Right atrium auricular region (tissue), 2 donors: ENCODE measurements at regions not wholly inside any gene's neighbourhood (a gene's known extent, or its start where the extent isn't known, plus 50 kb on each side); places are given as distances from the start of the nearest gene placed in this dataset.

Experiments
- DNase-seq: peaks from one replicate; pipeline ENCODE4 v3.0.0-alpha.2; 2019; ENCODE audit warnings: low spot score
- H3K27ac ChIP-seq, 2 donors: fragments of 200-600 bp; sonication (generic); 1 replicate in 1 of 2; 2 replicates in 1 of 2; pipeline ENCODE4 v1.5.1; 2016 to 2019
- H3K27me3 ChIP-seq, 2 donors: fragments of 200-600 bp; sonication (generic); one replicate each; pipeline versions ENCODE4 v1.5.1 to v1.6.0; 2017 to 2019
- H3K36me3 ChIP-seq: fragments of 200-600 bp; sonication (generic); one replicate; pipeline ENCODE4 v1.5.1; 2016
- H3K4me1 ChIP-seq, 2 donors: fragments of 200-600 bp; sonication (generic); one replicate each; pipeline versions ENCODE4 v1.5.1 to v1.6.0; 2017 to 2019
- H3K4me3 ChIP-seq, 2 donors: fragments of 200-600 bp; sonication (generic); 1 replicate in 1 of 2; 2 replicates in 1 of 2; pipeline ENCODE4 v1.5.1; 2017 to 2019; ENCODE audit warnings: mild to moderate bottlenecking in 1 of 2, moderate library complexity in 1 of 2
- H3K9me3 ChIP-seq, 2 donors: fragments of 200-600 bp; sonication (generic); one replicate each; pipeline ENCODE4 v1.5.1; 2019
- CTCF ChIP-seq, 2 donors: fragments of 200-600 bp; sonication (generic); IDR thresholded peaks; one replicate each; pipeline ENCODE4 v1.5.1; 2019; ENCODE audit warnings: antibody characterized with exemption in 2 of 2

GRCh38 chr2:122237450-122237849 lies 482.0 kb downstream of the TSN start:
- no peaks in the 10 kb centered on the region for H3K4me1 ChIP-seq
- DNase-seq, result no peak

GRCh38 chr2:122238006-122238559 lies 482.6 kb downstream of the TSN start:
- H3K9me3 ChIP-seq, result no peaks in the 10 kb centered on the region
- H3K27me3 ChIP-seq, result no peaks in the 10 kb centered on the region
- no peak for TF ChIP-seq CTCF (IDR thresholded peaks at IDR 0.05)
- H3K27ac ChIP-seq, result no peak overlapping the region
- H3K36me3 ChIP-seq, result no peaks in the 10 kb centered on the region
- no peaks in the 10 kb centered on the region for H3K4me1 ChIP-seq
- no peak for DNase-seq
- no peak overlapping the region for H3K4me3 ChIP-seq

More at GRCh38 chr2:122237450-122237849, 482.0 kb downstream of the TSN start:
- Histone ChIP-seq H3K9me3 (no peaks in the 10 kb centered on the region), H3K36me3 (no peaks in the 10 kb centered on the region), H3K27me3 (no peaks in the 10 kb centered on the region), H3K4me3 (no peak overlapping the region), H3K27ac (no peak overlapping the region)
- no peak for TF ChIP-seq CTCF (IDR thresholded peaks at IDR 0.05)

- Histone ChIP-seq H3K4me1 (no peaks in the 10 kb centered on the region), H3K27me3 (no peaks in the 10 kb centered on the region), H3K36me3 (no peaks in the 10 kb centered on the region), H3K27ac (no peak overlapping the region), H3K4me3 (no peak overlapping the region), H3K9me3 (no peaks in the 10 kb centered on the region)
- DNase-seq, result no peak
- TF ChIP-seq CTCF (IDR thresholded peaks at IDR 0.05), result no peak
Measured at GRCh38 chr2:122239440-122239839, 484.0 kb downstream of the TSN start.

GRCh38 chr2:122244598-122245229 lies 489.3 kb downstream of the TSN start:
- Histone ChIP-seq H3K36me3 (no peaks in the 10 kb centered on the region), H3K9me3 (no peaks in the 10 kb centered on the region), H3K4me3 (no peak overlapping the region), H3K27me3 (no peaks in the 10 kb centered on the region), H3K27ac (no peak overlapping the region), H3K4me1 (no peaks in the 10 kb centered on the region)
- DNase-seq, result no peak
- TF ChIP-seq CTCF (IDR thresholded peaks at IDR 0.05), result no peak

GRCh38 chr2:122249673-122250072 lies 494.2 kb downstream of the TSN start:
- Histone ChIP-seq H3K27ac (no peak overlapping the region), H3K27me3 (no peaks in the 10 kb centered on the region), H3K4me1 (no peaks in the 10 kb centered on the region), H3K36me3 (no peaks in the 10 kb centered on the region), H3K9me3 (no peaks in the 10 kb centered on the region), H3K4me3 (no peak overlapping the region)
- no peak for TF ChIP-seq CTCF (IDR thresholded peaks at IDR 0.05)
- DNase-seq, result no peak

GRCh38 chr2:122251158-122251557 lies 495.7 kb downstream of the TSN start:
- no peak overlapping the region for H3K4me3 ChIP-seq
- no peaks in the 10 kb centered on the region for H3K36me3 ChIP-seq
- DNase-seq, result no peak
- H3K4me1 ChIP-seq, result no peaks in the 10 kb centered on the region
- no peak for TF ChIP-seq CTCF (IDR thresholded peaks at IDR 0.05)
- no peaks in the 10 kb centered on the region for H3K9me3 ChIP-seq
- no peaks in the 10 kb centered on the region for H3K27me3 ChIP-seq
- H3K27ac ChIP-seq, result no peak overlapping the region
